KMS-11 (cell line): ENCODE measurements at regions not wholly inside any gene's neighbourhood (a gene's known extent, or its start where the extent isn't known, plus 50 kb on each side); places are given as distances from the start of the nearest gene placed in this dataset.

ENCODE experiments used
- H2AFZ ChIP-seq: fragments of 200-600 bp; sonication (generic); 2 replicates; pipeline ENCODE4 v1.6.1; 2016; ENCODE audit warnings: antibody characterized with exemption, mixed run types, low read depth
- H3K27ac ChIP-seq: fragments of 200-600 bp; sonication (generic); 2 replicates; pipeline ENCODE4 v1.6.1; 2016; ENCODE audit warnings: mild to moderate bottlenecking, mixed run types
- H3K27me3 ChIP-seq: fragments of 200-600 bp; sonication (generic); 2 replicates; pipeline ENCODE4 v1.6.1; 2017; ENCODE audit warnings: mild to moderate bottlenecking, low read depth, mixed run types, moderate library complexity; ENCODE audit not compliant: insufficient read depth
- H3K36me3 ChIP-seq: fragments of 200-600 bp; sonication (generic); 2 replicates; pipeline ENCODE4 v1.6.1; 2017; ENCODE audit warnings: mild to moderate bottlenecking, mixed run types; ENCODE audit not compliant: insufficient read depth
- H3K4me1 ChIP-seq: fragments of 200-600 bp; sonication (generic); 2 replicates; pipeline ENCODE4 v1.6.1; 2016; ENCODE audit warnings: mild to moderate bottlenecking, low read depth, mixed run types; ENCODE audit not compliant: poor library complexity, severe bottlenecking
- H3K4me2 ChIP-seq: fragments of 200-600 bp; sonication (generic); 2 replicates; pipeline ENCODE4 v1.7.0; 2016; ENCODE audit warnings: mild to moderate bottlenecking, mixed run types
- H3K4me3 ChIP-seq: fragments of 200-600 bp; sonication (generic); IDR thresholded peaks from 2 replicates; pipeline ENCODE4 v1.6.1; 2017; ENCODE audit warnings: low read depth, low read length, mixed read lengths; ENCODE audit not compliant: insufficient read depth
- H3K79me2 ChIP-seq: fragments of 200-600 bp; sonication (generic); 2 replicates; pipeline ENCODE4 v1.6.1; 2016; ENCODE audit warnings: low read depth, mixed run types; ENCODE audit not compliant: insufficient read depth
- H3K9ac ChIP-seq: fragments of 200-600 bp; sonication (generic); 2 replicates; pipeline ENCODE4 v1.6.1; 2016; ENCODE audit warnings: mild to moderate bottlenecking, mixed run types
- H4K20me1 ChIP-seq: fragments of 200-600 bp; sonication (generic); 2 replicates; pipeline ENCODE4 v1.6.1; 2016; ENCODE audit warnings: mild to moderate bottlenecking, mixed run types; ENCODE audit not compliant: insufficient read depth
- TF ChIP-seq, protein P1 (sequence below): fragments of 200-600 bp; sonication (generic); conservative IDR thresholded peaks from 2 replicates; pipeline ENCODE4 v1.6.1; 2017; ENCODE audit warnings: low read depth, mild to moderate bottlenecking, antibody characterized with exemption, low read length, moderate library complexity, mixed read lengths

DNA sequence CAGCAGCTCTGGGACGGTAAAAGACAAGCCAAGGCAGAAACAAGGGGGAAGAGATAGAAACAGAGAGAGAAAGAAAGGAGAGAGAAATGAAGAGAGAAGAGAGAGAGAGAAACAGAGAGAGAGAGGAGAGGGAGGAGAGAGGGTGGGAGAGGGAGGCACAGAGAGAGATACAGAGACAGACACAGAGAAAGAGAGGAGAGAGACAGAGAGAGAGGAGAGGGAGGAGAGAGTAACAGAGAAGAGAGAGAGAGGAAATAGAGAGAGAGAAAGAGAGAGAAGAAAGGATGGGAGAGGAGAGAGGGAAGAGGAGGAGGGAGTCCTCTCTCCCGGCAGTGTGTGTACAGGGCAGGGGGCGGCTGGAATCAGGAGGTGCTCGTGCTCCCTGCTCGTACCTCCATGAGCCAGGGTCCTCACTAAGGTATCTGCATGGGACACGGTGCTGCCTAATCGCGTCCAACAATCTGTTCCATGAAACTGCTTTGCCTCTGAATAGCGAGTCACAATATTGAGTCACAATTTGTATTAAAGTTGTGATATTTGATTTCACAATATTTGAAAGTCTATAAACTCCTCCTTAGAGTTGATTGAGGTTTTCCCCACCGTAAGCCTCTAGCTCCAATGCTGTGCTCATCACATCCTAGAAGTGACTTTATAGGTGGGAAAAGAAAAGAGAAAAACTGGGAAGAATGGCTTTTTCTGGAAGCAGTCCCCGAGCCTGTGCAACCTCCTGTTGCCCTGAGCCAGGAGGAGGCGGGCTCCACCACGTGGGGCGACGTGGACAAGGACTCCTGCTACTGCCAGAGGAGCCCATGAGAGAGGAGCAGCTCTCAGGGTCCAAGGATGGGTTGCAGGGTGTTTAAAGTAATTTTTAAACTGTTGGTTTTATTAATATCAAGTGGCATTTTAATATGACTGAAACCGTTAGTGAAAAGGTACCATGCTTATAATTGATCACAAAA, 81.7 kb upstream of the ARHGEF7 start:
- Histone ChIP-seq H3K36me3 (no peaks in the 10 kb centered on the region), H3K79me2 (no peaks in the 10 kb centered on the region), H3K9ac (no peak overlapping the region), H3K4me2 (no peak overlapping the region), H3K4me1 (no peaks in the 10 kb centered on the region), H3K27me3 (no peaks in the 10 kb centered on the region), H4K20me1 (no peaks in the 10 kb centered on the region), H3K27ac (no peak overlapping the region), H2AFZ (no peak overlapping the region), H3K4me3 (no peak overlapping the region)
- TF ChIP-seq, protein P1, sequence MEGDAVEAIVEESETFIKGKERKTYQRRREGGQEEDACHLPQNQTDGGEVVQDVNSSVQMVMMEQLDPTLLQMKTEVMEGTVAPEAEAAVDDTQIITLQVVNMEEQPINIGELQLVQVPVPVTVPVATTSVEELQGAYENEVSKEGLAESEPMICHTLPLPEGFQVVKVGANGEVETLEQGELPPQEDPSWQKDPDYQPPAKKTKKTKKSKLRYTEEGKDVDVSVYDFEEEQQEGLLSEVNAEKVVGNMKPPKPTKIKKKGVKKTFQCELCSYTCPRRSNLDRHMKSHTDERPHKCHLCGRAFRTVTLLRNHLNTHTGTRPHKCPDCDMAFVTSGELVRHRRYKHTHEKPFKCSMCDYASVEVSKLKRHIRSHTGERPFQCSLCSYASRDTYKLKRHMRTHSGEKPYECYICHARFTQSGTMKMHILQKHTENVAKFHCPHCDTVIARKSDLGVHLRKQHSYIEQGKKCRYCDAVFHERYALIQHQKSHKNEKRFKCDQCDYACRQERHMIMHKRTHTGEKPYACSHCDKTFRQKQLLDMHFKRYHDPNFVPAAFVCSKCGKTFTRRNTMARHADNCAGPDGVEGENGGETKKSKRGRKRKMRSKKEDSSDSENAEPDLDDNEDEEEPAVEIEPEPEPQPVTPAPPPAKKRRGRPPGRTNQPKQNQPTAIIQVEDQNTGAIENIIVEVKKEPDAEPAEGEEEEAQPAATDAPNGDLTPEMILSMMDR = no peak

DNA sequence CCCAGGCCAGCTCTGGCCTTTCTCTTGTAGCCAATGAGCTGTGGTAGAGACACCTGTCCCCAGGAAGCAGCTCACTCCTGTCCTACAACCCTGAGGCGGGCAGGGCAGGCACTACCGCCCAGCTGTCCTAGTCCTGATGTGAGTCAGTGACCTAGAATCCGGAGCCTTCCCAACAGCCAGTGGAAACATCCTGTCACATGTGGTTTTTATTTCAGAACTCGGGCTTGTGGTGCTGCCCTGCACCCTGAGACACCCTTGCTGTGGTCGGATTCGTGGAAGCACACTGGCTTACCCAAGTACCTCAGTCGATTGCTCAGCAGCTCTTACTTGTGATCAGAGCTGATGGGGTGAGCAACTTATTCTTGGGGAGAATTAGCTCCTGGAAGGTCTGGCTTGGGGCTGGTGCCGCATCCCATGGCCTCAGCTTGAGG, 83.6 kb upstream of the ARHGEF7 start:
- no peak overlapping the region for H3K4me3 ChIP-seq
- TF ChIP-seq, protein P1 = no peak
- H3K27ac ChIP-seq = no peak overlapping the region
- no peaks in the 10 kb centered on the region for H3K79me2 ChIP-seq
- H3K36me3 ChIP-seq = no peaks in the 10 kb centered on the region
- no peaks in the 10 kb centered on the region for H3K4me1 ChIP-seq
- no peak overlapping the region for H2AFZ ChIP-seq
- H3K27me3 ChIP-seq = no peaks in the 10 kb centered on the region
- no peaks in the 10 kb centered on the region for H4K20me1 ChIP-seq
- H3K9ac ChIP-seq = no peak overlapping the region
- no peak overlapping the region for H3K4me2 ChIP-seq

DNA sequence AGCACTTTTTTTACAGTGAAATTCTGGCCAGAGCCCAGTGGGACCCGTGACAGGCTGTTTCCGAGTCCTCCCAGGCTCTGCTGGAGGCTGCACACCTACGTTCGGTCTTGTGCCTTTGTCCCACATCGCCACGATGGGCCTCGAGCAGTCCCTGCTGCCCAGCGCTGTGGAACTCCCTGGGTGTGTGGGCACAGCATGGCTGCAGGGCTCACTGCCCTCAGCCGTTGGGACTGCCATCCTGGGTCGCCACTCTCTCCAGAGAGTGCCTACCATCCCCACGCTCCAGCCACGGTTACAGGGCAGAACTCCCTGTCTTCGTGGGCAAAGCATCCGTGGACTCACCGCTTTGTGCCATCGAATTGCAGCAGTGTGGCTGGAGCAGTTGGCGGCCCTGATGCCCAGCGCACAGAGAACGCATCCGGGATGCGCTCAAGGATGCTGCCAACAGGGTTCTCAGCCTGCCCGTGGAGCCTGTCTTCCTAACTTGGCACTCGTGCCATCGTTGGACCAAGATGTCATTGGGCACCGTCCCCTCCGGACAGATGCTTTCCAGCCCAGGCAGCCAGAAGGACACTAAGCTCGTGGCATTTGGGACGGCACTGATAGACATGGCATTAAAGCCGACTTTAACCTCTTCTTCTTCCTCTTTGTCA, 85.0 kb upstream of the ARHGEF7 start:
- H3K79me2 ChIP-seq = no peaks in the 10 kb centered on the region
- H3K27me3 ChIP-seq = no peaks in the 10 kb centered on the region

More for the DNA sequence above, 85.0 kb upstream of the ARHGEF7 start:
- Histone ChIP-seq H3K4me1 (no peaks in the 10 kb centered on the region), H4K20me1 (no peaks in the 10 kb centered on the region), H3K4me2 (no peak overlapping the region), H3K27ac (no peak overlapping the region), H2AFZ (no peak overlapping the region), H3K9ac (no peak overlapping the region), H3K36me3 (no peaks in the 10 kb centered on the region), H3K4me3 (no peak overlapping the region)
- TF ChIP-seq, protein P1 = no peak
